IPS-11a (cell line): ENCODE measurements at regions not wholly inside any gene's neighbourhood (a gene's known extent, or its start where the extent isn't known, plus 50 kb on each side); places are given as distances from the start of the nearest gene placed in this dataset.
"Not testable (repeated sequence)": the region's sequence is repeated elsewhere in the genome, so short reads cannot be mapped to it uniquely, and the experiment has no call there.

Experiments used
- H3K4me3 ChIP-seq: one replicate; pipeline ENCODE4 v1.5.1; 2013; ENCODE audit warnings: low read depth, low read length, control low read depth

GRCh38 chr10:65365878-65366277, 1560.0 kb upstream of the LRRTM3 start:
- no peak overlapping the region for H3K4me3 ChIP-seq

GRCh38 chr10:65367706-65368105, 1558.1 kb upstream of the LRRTM3 start:
- no peak overlapping the region for H3K4me3 ChIP-seq

GRCh38 chr10:65375528-65375927, 1550.3 kb upstream of the LRRTM3 start:
- no peak overlapping the region for H3K4me3 ChIP-seq

- H3K4me3 ChIP-seq, result no peak overlapping the region
Observed at GRCh38 chr10:65377687-65378086, 1548.1 kb upstream of the LRRTM3 start.

GRCh38 chr10:65394502-65395297, 1531.1 kb upstream of the LRRTM3 start:
- no peak overlapping the region for H3K4me3 ChIP-seq

- H3K4me3 ChIP-seq, result no peak overlapping the region
Observed at GRCh38 chr10:65395631-65396030, 1530.2 kb upstream of the LRRTM3 start.

GRCh38 chr10:65396997-65397396, 1528.8 kb upstream of the LRRTM3 start:
- H3K4me3 ChIP-seq, result no peak overlapping the region

- no peak overlapping the region for H3K4me3 ChIP-seq
Observed at GRCh38 chr10:65408401-65408800, 1517.4 kb upstream of the LRRTM3 start.

- no peak overlapping the region for H3K4me3 ChIP-seq
Observed at GRCh38 chr10:65413001-65413400, 1512.8 kb upstream of the LRRTM3 start.

GRCh38 chr10:65415318-65415717, 1510.5 kb upstream of the LRRTM3 start:
- H3K4me3 ChIP-seq, result no peak overlapping the region

- no peak overlapping the region for H3K4me3 ChIP-seq
Observed at GRCh38 chr10:65416094-65416493, 1509.7 kb upstream of the LRRTM3 start.

GRCh38 chr10:65419629-65420028, 1506.2 kb upstream of the LRRTM3 start:
- H3K4me3 ChIP-seq, result no peak overlapping the region

GRCh38 chr10:65423043-65423442, 1502.8 kb upstream of the LRRTM3 start:
- no peak overlapping the region for H3K4me3 ChIP-seq

GRCh38 chr10:65429381-65429780, 1496.5 kb upstream of the LRRTM3 start:
- H3K4me3 ChIP-seq, result not testable (repeated sequence)

GRCh38 chr10:65430979-65431378, 1494.9 kb upstream of the LRRTM3 start:
- H3K4me3 ChIP-seq, result no peak overlapping the region

GRCh38 chr10:65470986-65471385, 1454.8 kb upstream of the LRRTM3 start:
- H3K4me3 ChIP-seq, result no peak overlapping the region

- no peak overlapping the region for H3K4me3 ChIP-seq
Observed at GRCh38 chr10:65482848-65483247, 1443.0 kb upstream of the LRRTM3 start.

GRCh38 chr10:65491799-65492198, 1434.0 kb upstream of the LRRTM3 start:
- H3K4me3 ChIP-seq, result no peak overlapping the region

- no peak overlapping the region for H3K4me3 ChIP-seq
Observed at GRCh38 chr10:65496541-65496940, 1429.3 kb upstream of the LRRTM3 start.

- no peak overlapping the region for H3K4me3 ChIP-seq
Observed at GRCh38 chr10:65497837-65498236, 1428.0 kb upstream of the LRRTM3 start.

- no peak overlapping the region for H3K4me3 ChIP-seq
Observed at GRCh38 chr10:65500716-65501115, 1425.1 kb upstream of the LRRTM3 start.

GRCh38 chr10:65501259-65501658, 1424.6 kb upstream of the LRRTM3 start:
- H3K4me3 ChIP-seq, result no peak overlapping the region

- no peak overlapping the region for H3K4me3 ChIP-seq
Observed at GRCh38 chr10:65518379-65518778, 1407.5 kb upstream of the LRRTM3 start.
